ENCODE measurements at regions not wholly inside any gene's neighbourhood (a gene's known extent, or its start where the extent isn't known, plus 50 kb on each side); places are given as distances from the start of the nearest gene placed in this dataset.

DNA sequence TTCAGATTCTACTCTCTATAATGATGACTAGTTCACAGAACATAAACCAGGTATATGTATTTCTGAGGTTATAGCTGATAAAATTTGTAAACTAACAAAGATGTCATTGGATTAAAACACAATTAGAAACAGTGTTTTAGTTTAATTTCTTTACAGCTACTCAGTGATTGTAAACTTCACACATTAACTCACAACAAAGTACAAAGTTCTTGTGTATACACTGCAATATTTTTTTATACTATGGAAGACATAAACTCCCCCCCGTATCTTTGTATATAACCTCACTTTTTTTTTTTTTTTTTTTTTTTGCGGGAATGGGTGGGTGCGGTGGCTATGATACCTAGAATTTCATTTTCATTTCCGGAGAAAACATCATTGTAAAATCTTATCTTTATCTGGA, 1043.2 kb downstream of the PCDH18 start:
- H3K18ac ChIP-seq (ENCODE audit: low read depth in 1 of 2, low read length in 2 of 2) = no peak overlapping the region
- H2AK5ac ChIP-seq (ENCODE audit: low read length, severe bottlenecking) = no peak overlapping the region
- H2BK12ac ChIP-seq (ENCODE audit: low read length in 2 of 2) = no peak overlapping the region
- no peak overlapping the region for H2BK120ac ChIP-seq (ENCODE audit: low read depth, low read length)
- no peak overlapping the region for H3K4me2 ChIP-seq (ENCODE audit: low read length, poor library complexity, severe bottlenecking)
- no peaks in the 10 kb centered on the region for H3K36me3 ChIP-seq (ENCODE audit: control insufficient read depth in 1 of 2, insufficient read depth in 2 of 2, low read depth in 1 of 2, low read length in 2 of 2)
- H3K27me3 ChIP-seq (ENCODE audit: control insufficient read depth in 1 of 2, insufficient read depth in 1 of 2, low read length in 2 of 2) = no peaks in the 10 kb centered on the region
- WGBS = no CpG with 5 or more reads among the region's 4 CpGs
- no peak overlapping the region for H3K27ac ChIP-seq (ENCODE audit: low read length, poor library complexity, severe bottlenecking)
- H4K91ac ChIP-seq (ENCODE audit: low read length) = no peak overlapping the region
- no peaks in the 10 kb centered on the region for H3K9me3 ChIP-seq (ENCODE audit: control insufficient read depth, low read length)
- H2BK15ac ChIP-seq (ENCODE audit: low read depth, poor library complexity, severe bottlenecking) = no peak overlapping the region
- no peak overlapping the region for H3K4ac ChIP-seq (ENCODE audit: low read depth in 1 of 2, low read length in 2 of 2)
- no peak overlapping the region for H3K14ac ChIP-seq (ENCODE audit: low read length in 2 of 2)
- DNase-seq = no peak
- no peak overlapping the region for H4K8ac ChIP-seq (ENCODE audit: low read length)
- no peaks in the 10 kb centered on the region for H3K79me1 ChIP-seq (replicated peaks; ENCODE audit: low read length, poor library complexity, severe bottlenecking)
- no peak overlapping the region for H2BK5ac ChIP-seq (ENCODE audit: low read depth, low read length, poor library complexity, severe bottlenecking)
- H3K4me1 ChIP-seq (ENCODE audit: control insufficient read depth, insufficient read depth, low read depth, low read length) = no peaks in the 10 kb centered on the region
- no peak overlapping the region for H3K4me3 ChIP-seq (ENCODE audit: insufficient read depth in 1 of 2, low read depth in 1 of 2, low read length in 2 of 2)
- no peak overlapping the region for H3K23ac ChIP-seq (ENCODE audit: low read length in 2 of 2)
- H3K9ac ChIP-seq (ENCODE audit: low read length) = no peak overlapping the region
- H2AFZ ChIP-seq (ENCODE audit: low read depth, low read length) = no peak overlapping the region

DNA sequence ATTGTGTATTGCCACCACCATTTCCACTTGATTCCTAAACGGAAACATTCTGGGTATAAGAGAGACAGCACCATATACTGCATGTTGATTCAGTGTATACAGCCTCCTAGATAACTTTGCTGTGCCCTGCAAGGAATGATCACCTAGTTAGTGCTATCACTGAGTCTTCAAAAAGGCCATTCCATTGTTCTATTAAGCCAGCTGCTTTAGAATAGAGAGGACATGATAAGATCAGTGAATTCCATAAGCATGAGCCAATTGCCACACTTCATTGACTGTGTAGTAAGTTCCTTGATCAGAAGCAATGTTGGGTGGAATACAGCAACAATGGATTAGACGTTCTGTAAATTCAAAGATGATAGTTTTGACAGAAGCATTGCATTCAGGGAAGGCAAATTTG, 1047.3 kb downstream of the PCDH18 start:
- H2BK120ac ChIP-seq (ENCODE audit: low read depth, low read length) = no peak overlapping the region
- no peak overlapping the region for H2BK12ac ChIP-seq (ENCODE audit: low read length in 2 of 2)
- no peak overlapping the region for H2AFZ ChIP-seq (ENCODE audit: low read depth, low read length)
- no peaks in the 10 kb centered on the region for H3K4me1 ChIP-seq (ENCODE audit: control insufficient read depth, insufficient read depth, low read depth, low read length)
- DNase-seq = no peak
- no peak overlapping the region for H3K14ac ChIP-seq (ENCODE audit: low read length in 2 of 2)
- no peak overlapping the region for H2BK15ac ChIP-seq (ENCODE audit: low read depth, poor library complexity, severe bottlenecking)
- H3K4me3 ChIP-seq (ENCODE audit: insufficient read depth in 1 of 2, low read depth in 1 of 2, low read length in 2 of 2) = no peak overlapping the region
- H3K4me2 ChIP-seq (ENCODE audit: low read length, poor library complexity, severe bottlenecking) = no peak overlapping the region
- H4K8ac ChIP-seq (ENCODE audit: low read length) = no peak overlapping the region
- H3K36me3 ChIP-seq (ENCODE audit: control insufficient read depth in 1 of 2, insufficient read depth in 2 of 2, low read depth in 1 of 2, low read length in 2 of 2) = no peaks in the 10 kb centered on the region
- no peaks in the 10 kb centered on the region for H3K79me1 ChIP-seq (replicated peaks; ENCODE audit: low read length, poor library complexity, severe bottlenecking)
- 86% methylated on average over 2 of the region's 2 CpGs for WGBS
- no peak overlapping the region for H3K23ac ChIP-seq (ENCODE audit: low read length in 2 of 2)
- no peak overlapping the region for H3K27ac ChIP-seq (ENCODE audit: low read length, poor library complexity, severe bottlenecking)
- H3K4ac ChIP-seq (ENCODE audit: low read depth in 1 of 2, low read length in 2 of 2) = no peak overlapping the region
- H2BK5ac ChIP-seq (ENCODE audit: low read depth, low read length, poor library complexity, severe bottlenecking) = no peak overlapping the region
- H3K27me3 ChIP-seq (ENCODE audit: control insufficient read depth in 1 of 2, insufficient read depth in 1 of 2, low read length in 2 of 2) = no peaks in the 10 kb centered on the region
- H3K9ac ChIP-seq (ENCODE audit: low read length) = no peak overlapping the region
- H3K18ac ChIP-seq (ENCODE audit: low read depth in 1 of 2, low read length in 2 of 2) = no peak overlapping the region
- no peaks in the 10 kb centered on the region for H3K9me3 ChIP-seq (ENCODE audit: control insufficient read depth, low read length)
- H2AK5ac ChIP-seq (ENCODE audit: low read length, severe bottlenecking) = no peak overlapping the region
- H4K91ac ChIP-seq (ENCODE audit: low read length) = no peak overlapping the region

DNA sequence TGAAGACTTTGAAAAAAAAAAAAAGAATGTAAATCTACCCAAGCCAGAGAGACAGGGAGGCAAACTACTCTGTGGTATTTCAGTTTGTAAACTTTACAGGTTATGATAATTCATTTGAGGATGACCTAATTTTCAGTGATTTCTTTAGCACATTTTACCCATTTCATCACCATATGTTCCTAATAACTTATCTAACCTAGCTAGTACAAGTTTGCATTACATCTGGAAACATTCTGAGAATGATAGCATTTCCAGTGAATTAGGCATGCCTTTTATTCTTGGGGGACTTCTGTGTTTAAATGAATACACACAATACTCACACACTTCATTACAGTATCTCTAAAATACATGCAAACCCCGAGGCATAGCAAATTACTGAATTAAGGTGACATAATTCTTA, 1055.5 kb downstream of the PCDH18 start:
- Histone ChIP-seq H2BK15ac (ENCODE audit: low read depth, poor library complexity, severe bottlenecking) (no peak overlapping the region), H3K4me3 (ENCODE audit: insufficient read depth in 1 of 2, low read depth in 1 of 2, low read length in 2 of 2) (no peak overlapping the region), H2BK12ac (ENCODE audit: low read length in 2 of 2) (no peak overlapping the region), H3K9ac (ENCODE audit: low read length) (no peak overlapping the region), H2AK5ac (ENCODE audit: low read length, severe bottlenecking) (no peak overlapping the region), H4K8ac (ENCODE audit: low read length) (no peak overlapping the region), H2BK120ac (ENCODE audit: low read depth, low read length) (no peak overlapping the region), H3K4me1 (ENCODE audit: control insufficient read depth, insufficient read depth, low read depth, low read length) (no peaks in the 10 kb centered on the region), H3K36me3 (ENCODE audit: control insufficient read depth in 1 of 2, insufficient read depth in 2 of 2, low read depth in 1 of 2, low read length in 2 of 2) (no peaks in the 10 kb centered on the region), H3K27ac (ENCODE audit: low read length, poor library complexity, severe bottlenecking) (no peak overlapping the region), H2BK5ac (ENCODE audit: low read depth, low read length, poor library complexity, severe bottlenecking) (no peak overlapping the region), H3K14ac (ENCODE audit: low read length in 2 of 2) (no peak overlapping the region), H4K91ac (ENCODE audit: low read length) (no peak overlapping the region), H3K18ac (ENCODE audit: low read depth in 1 of 2, low read length in 2 of 2) (no peak overlapping the region), H3K27me3 (ENCODE audit: control insufficient read depth in 1 of 2, insufficient read depth in 1 of 2, low read length in 2 of 2) (no peaks in the 10 kb centered on the region), H3K9me3 (ENCODE audit: control insufficient read depth, low read length) (no peaks in the 10 kb centered on the region), H3K4me2 (ENCODE audit: low read length, poor library complexity, severe bottlenecking) (no peak overlapping the region), H3K79me1 (replicated peaks; ENCODE audit: low read length, poor library complexity, severe bottlenecking) (no peaks in the 10 kb centered on the region), H3K4ac (ENCODE audit: low read depth in 1 of 2, low read length in 2 of 2) (no peak overlapping the region), H2AFZ (ENCODE audit: low read depth, low read length) (no peak overlapping the region), H3K23ac (ENCODE audit: low read length in 2 of 2) (no peak overlapping the region)
- WGBS = 91% methylated on average over 1 of the region's 1 CpG
- DNase-seq = no peak

DNA sequence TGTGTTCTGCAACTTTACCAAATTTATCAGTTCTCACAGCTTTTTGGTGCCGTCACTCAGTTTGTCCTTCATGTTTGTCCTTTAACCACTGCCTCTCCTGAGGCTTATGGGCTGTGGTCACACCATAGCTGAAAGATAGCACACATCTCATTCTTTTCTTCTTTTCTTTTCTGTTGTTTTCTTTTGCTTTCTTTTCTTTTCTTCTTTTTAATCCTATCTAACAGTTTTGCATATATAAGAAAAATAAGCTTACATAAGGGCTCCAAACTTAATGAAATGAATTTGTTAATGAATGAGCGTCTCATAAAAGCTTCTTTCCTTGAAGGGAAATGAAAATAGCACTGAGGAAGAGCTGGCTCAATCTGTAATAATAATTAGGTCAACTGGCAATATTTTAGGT, 1061.2 kb downstream of the PCDH18 start:
- Histone ChIP-seq H3K36me3 (ENCODE audit: control insufficient read depth in 1 of 2, insufficient read depth in 2 of 2, low read depth in 1 of 2, low read length in 2 of 2) (no peaks in the 10 kb centered on the region), H2BK5ac (ENCODE audit: low read depth, low read length, poor library complexity, severe bottlenecking) (no peak overlapping the region), H2AFZ (ENCODE audit: low read depth, low read length) (no peak overlapping the region), H4K8ac (ENCODE audit: low read length) (no peak overlapping the region), H3K4me2 (ENCODE audit: low read length, poor library complexity, severe bottlenecking) (no peak overlapping the region), H3K4me3 (ENCODE audit: insufficient read depth in 1 of 2, low read depth in 1 of 2, low read length in 2 of 2) (no peak overlapping the region), H2BK120ac (ENCODE audit: low read depth, low read length) (no peak overlapping the region), H3K4me1 (ENCODE audit: control insufficient read depth, insufficient read depth, low read depth, low read length) (no peaks in the 10 kb centered on the region), H3K9me3 (ENCODE audit: control insufficient read depth, low read length) (peaks cover 15% of the 10 kb centered on the region), H4K91ac (ENCODE audit: low read length) (no peak overlapping the region), H3K27ac (ENCODE audit: low read length, poor library complexity, severe bottlenecking) (no peak overlapping the region), H3K18ac (ENCODE audit: low read depth in 1 of 2, low read length in 2 of 2) (no peak overlapping the region), H3K4ac (ENCODE audit: low read depth in 1 of 2, low read length in 2 of 2) (no peak overlapping the region), H2AK5ac (ENCODE audit: low read length, severe bottlenecking) (no peak overlapping the region), H2BK15ac (ENCODE audit: low read depth, poor library complexity, severe bottlenecking) (no peak overlapping the region), H2BK12ac (ENCODE audit: low read length in 2 of 2) (no peak overlapping the region), H3K9ac (ENCODE audit: low read length) (no peak overlapping the region), H3K23ac (ENCODE audit: low read length in 2 of 2) (no peak overlapping the region), H3K79me1 (replicated peaks; ENCODE audit: low read length, poor library complexity, severe bottlenecking) (no peaks in the 10 kb centered on the region), H3K14ac (ENCODE audit: low read length in 2 of 2) (no peak overlapping the region), H3K27me3 (ENCODE audit: control insufficient read depth in 1 of 2, insufficient read depth in 1 of 2, low read length in 2 of 2) (no peaks in the 10 kb centered on the region)
- no peak for DNase-seq
- WGBS = 81% methylated on average over 2 of the region's 2 CpGs
